GM12878 (cell line): ENCODE measurements at regions not wholly inside any gene's neighbourhood (a gene's known extent, or its start where the extent isn't known, plus 50 kb on each side); places are given as distances from the start of the nearest gene placed in this dataset.

Experiments
- EZH2 ChIP-seq: IDR thresholded peaks from 2 replicates; pipeline ENCODE4 v1.6.1; 2012; ENCODE audit warnings: low read depth, mild to moderate bottlenecking, control low read depth, inconsistent platforms, low read length, borderline replicate concordance; ENCODE audit not compliant: control insufficient read depth
- JUND ChIP-seq: IDR thresholded peaks from 2 replicates; pipeline ENCODE4 v1.6.1; 2012; ENCODE audit warnings: low read depth, mild to moderate bottlenecking, low read length, improper control_type of control experiment, moderate library complexity
- NFYB ChIP-seq: IDR thresholded peaks from 2 replicates; pipeline ENCODE4 v1.6.1; 2011; ENCODE audit warnings: low read depth, mild to moderate bottlenecking, low read length, improper control_type of control experiment, moderate library complexity; ENCODE audit not compliant: insufficient read depth
- POLR2A ChIP-seq: IDR thresholded peaks from 2 replicates; pipeline ENCODE4 v1.6.1; 2011; ENCODE audit warnings: low read depth, mild to moderate bottlenecking, low read length
- TBL1XR1 ChIP-seq: IDR thresholded peaks from 2 replicates; pipeline ENCODE4 v1.6.1; 2012; ENCODE audit warnings: low read depth, low read length, improper control_type of control experiment
- ZNF384 ChIP-seq: IDR thresholded peaks from 2 replicates; pipeline ENCODE4 v1.6.1; 2012; ENCODE audit warnings: low read depth, mild to moderate bottlenecking, low read length, improper control_type of control experiment, borderline replicate concordance
- TF ChIP-seq, protein P1 (sequence below): fragments of 150-350 bp; IDR thresholded peaks from 2 replicates; pipeline ENCODE4 v1.6.1; 2014; ENCODE audit warnings: mild to moderate bottlenecking, low read depth, low read length
- TF ChIP-seq, protein P2 (sequence below): fragments of 450-650 bp; formaldehyde crosslinking; IDR thresholded peaks from 2 replicates; pipeline ENCODE4 v1.4.0; 2020; ENCODE audit warnings: mild to moderate bottlenecking, moderate library complexity
- TF ChIP-seq, protein P3 (sequence below): fragments of 450-650 bp; IDR thresholded peaks from 2 replicates; pipeline ENCODE4 v1.6.1; 2017; ENCODE audit warnings: mild to moderate bottlenecking
- TF ChIP-seq, protein P4 (sequence below): IDR thresholded peaks from 2 replicates; pipeline ENCODE4 v1.6.1; 2011; ENCODE audit warnings: low read depth, mild to moderate bottlenecking, low read length, moderate library complexity, borderline replicate concordance; ENCODE audit errors: extremely low read depth

DNA sequence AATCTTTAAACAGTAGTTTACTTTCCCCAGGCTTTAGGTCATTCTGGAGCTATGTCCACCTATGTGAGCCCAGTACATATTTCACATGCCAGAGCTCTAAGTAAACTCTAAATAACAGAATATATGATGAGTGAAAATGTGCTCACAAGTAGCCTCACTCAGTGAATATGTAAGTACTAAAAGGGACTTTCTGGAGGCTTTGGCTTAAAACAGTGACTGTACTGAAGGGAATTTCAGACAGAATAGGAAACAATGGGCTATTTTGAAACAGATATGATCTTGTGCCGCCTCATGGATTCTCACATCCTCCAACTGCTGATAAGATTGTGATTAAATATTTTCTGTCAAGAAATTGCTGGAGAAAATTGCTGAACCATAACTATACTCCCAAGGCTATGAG is 747.9 kb downstream of the SOCS6 start:
- no peak for TF ChIP-seq TBL1XR1
- TF ChIP-seq, protein P1, sequence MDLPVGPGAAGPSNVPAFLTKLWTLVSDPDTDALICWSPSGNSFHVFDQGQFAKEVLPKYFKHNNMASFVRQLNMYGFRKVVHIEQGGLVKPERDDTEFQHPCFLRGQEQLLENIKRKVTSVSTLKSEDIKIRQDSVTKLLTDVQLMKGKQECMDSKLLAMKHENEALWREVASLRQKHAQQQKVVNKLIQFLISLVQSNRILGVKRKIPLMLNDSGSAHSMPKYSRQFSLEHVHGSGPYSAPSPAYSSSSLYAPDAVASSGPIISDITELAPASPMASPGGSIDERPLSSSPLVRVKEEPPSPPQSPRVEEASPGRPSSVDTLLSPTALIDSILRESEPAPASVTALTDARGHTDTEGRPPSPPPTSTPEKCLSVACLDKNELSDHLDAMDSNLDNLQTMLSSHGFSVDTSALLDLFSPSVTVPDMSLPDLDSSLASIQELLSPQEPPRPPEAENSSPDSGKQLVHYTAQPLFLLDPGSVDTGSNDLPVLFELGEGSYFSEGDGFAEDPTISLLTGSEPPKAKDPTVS, result no peak
- TF ChIP-seq, protein P2, sequence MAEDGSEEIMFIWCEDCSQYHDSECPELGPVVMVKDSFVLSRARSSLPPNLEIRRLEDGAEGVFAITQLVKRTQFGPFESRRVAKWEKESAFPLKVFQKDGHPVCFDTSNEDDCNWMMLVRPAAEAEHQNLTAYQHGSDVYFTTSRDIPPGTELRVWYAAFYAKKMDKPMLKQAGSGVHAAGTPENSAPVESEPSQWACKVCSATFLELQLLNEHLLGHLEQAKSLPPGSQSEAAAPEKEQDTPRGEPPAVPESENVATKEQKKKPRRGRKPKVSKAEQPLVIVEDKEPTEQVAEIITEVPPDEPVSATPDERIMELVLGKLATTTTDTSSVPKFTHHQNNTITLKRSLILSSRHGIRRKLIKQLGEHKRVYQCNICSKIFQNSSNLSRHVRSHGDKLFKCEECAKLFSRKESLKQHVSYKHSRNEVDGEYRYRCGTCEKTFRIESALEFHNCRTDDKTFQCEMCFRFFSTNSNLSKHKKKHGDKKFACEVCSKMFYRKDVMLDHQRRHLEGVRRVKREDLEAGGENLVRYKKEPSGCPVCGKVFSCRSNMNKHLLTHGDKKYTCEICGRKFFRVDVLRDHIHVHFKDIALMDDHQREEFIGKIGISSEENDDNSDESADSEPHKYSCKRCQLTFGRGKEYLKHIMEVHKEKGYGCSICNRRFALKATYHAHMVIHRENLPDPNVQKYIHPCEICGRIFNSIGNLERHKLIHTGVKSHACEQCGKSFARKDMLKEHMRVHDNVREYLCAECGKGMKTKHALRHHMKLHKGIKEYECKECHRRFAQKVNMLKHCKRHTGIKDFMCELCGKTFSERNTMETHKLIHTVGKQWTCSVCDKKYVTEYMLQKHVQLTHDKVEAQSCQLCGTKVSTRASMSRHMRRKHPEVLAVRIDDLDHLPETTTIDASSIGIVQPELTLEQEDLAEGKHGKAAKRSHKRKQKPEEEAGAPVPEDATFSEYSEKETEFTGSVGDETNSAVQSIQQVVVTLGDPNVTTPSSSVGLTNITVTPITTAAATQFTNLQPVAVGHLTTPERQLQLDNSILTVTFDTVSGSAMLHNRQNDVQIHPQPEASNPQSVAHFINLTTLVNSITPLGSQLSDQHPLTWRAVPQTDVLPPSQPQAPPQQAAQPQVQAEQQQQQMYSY (CRISPR knock-in tag), result no peak
- no peak for TF ChIP-seq ZNF384
- TF ChIP-seq POLR2A, result no peak
- TF ChIP-seq, protein P3, sequence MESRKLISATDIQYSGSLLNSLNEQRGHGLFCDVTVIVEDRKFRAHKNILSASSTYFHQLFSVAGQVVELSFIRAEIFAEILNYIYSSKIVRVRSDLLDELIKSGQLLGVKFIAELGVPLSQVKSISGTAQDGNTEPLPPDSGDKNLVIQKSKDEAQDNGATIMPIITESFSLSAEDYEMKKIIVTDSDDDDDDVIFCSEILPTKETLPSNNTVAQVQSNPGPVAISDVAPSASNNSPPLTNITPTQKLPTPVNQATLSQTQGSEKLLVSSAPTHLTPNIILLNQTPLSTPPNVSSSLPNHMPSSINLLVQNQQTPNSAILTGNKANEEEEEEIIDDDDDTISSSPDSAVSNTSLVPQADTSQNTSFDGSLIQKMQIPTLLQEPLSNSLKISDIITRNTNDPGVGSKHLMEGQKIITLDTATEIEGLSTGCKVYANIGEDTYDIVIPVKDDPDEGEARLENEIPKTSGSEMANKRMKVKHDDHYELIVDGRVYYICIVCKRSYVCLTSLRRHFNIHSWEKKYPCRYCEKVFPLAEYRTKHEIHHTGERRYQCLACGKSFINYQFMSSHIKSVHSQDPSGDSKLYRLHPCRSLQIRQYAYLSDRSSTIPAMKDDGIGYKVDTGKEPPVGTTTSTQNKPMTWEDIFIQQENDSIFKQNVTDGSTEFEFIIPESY, result no peak
- no peak for TF ChIP-seq NFYB
- TF ChIP-seq JUND, result no peak
- TF ChIP-seq EZH2, result no peak
- TF ChIP-seq, protein P4, sequence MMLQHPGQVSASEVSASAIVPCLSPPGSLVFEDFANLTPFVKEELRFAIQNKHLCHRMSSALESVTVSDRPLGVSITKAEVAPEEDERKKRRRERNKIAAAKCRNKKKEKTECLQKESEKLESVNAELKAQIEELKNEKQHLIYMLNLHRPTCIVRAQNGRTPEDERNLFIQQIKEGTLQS, result no peak
